HG03095 (cell line): ENCODE measurements at regions not wholly inside any gene's neighbourhood (a gene's known extent, or its start where the extent isn't known, plus 50 kb on each side); places are given as distances from the start of the nearest gene placed in this dataset.
"Not testable (repeated sequence)": the region's sequence is repeated elsewhere in the genome, so short reads cannot be mapped to it uniquely, and the experiment has no call there.

Source experiments
- ATAC-seq: cut with Tn5 transposase; IDR thresholded peaks from one replicate; pipeline ENCODE4 v1.9.1; 2021; ENCODE audit warnings: moderate library complexity; ENCODE audit not compliant: unreplicated experiment

- no peak for ATAC-seq
Observed at GRCh38 chr20:48411919-48412522, 415.8 kb downstream of the PREX1 start.

GRCh38 chr20:48411245-48411644 lies 416.6 kb downstream of the PREX1 start:
- ATAC-seq, result no peak

DNA sequence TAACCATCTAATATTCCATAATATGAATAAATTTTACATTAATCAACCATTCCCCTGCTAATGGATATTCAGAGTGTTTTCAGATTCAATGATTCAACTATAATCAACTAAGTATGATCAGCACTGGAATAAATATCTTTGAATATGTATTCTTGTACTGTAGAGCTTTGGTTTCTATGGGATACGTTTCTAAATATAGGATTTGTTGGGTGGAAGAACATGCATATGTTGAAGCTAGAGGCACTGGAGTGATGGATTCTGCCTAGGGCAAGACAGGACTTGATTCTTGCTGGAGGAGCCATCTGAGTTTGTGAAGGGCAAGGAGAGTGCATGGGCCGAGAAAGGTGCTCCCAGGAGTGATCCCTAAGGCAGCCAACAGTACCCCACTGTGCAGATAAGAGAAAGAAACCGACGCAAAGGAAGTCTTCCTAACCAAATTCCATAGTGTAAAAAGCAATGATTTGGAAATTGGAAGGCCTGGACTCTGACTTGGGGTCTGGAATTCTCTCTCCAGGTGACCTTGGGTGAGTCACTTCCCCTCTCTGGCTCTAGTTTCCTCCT lies 418.7 kb downstream of the PREX1 start:
- ATAC-seq, result no peak

DNA sequence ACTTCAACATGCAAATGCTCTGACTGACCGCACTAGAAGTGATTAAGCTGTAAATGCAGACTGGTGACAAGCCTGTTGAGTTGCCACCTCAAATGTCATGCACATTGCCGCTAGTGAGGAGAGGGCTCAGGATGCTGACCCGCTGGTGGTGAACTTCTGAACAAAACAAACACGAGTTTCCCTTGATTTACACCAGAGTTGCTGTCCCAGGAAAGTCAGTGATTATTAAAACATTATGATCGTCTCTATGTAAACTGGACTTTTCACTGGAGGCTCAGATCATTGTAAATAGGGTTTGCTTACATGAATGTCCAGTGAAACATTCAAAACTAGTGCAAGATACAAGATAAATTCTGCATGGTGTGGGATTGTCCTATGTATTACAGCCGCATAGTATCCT lies 420.1 kb downstream of the PREX1 start:
- no peak for ATAC-seq

- ATAC-seq, result no peak
Observed at GRCh38 chr20:48406912-48407340, 420.9 kb downstream of the PREX1 start.

DNA sequence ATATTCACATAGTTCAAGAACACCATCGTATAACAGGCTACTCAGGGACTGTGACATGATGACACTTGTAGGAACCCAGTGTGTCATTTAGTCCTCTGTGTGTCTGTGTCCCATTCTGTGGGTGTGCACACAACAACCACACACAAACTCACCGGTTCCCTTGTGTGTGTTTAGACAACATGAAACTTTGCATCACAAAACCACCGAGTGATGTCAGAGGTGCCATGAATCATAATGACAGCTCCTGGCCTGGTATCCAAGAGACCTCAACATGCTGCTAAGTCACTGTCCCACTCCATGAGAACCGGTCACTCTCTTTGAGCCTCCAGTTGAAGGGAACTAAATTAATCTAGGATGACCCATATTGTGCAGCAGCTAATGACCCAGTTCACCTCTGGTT lies 421.3 kb downstream of the PREX1 start:
- ATAC-seq, result no peak

- no peak for ATAC-seq
Observed at GRCh38 chr20:48405909-48406308, 421.9 kb downstream of the PREX1 start.

DNA sequence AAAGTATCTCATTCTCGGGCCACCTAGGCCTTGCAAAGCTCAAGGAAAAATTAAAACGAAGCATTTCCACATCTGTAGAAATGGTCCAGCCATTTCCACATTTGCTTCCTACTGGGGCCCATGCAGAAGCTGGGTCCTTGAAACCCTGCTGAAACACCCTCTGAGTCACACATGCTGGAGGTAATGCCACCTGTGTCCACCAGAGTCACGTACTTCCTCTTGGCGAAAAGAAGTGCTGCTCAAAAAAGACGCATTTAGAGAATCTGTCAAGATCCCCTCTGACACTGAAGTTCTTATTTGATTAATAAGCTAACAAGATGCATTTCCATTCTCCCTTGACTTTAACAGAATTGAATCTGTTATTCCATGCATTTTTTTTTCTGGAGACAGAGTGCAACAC lies 423.2 kb downstream of the PREX1 start:
- ATAC-seq, result no peak

DNA sequence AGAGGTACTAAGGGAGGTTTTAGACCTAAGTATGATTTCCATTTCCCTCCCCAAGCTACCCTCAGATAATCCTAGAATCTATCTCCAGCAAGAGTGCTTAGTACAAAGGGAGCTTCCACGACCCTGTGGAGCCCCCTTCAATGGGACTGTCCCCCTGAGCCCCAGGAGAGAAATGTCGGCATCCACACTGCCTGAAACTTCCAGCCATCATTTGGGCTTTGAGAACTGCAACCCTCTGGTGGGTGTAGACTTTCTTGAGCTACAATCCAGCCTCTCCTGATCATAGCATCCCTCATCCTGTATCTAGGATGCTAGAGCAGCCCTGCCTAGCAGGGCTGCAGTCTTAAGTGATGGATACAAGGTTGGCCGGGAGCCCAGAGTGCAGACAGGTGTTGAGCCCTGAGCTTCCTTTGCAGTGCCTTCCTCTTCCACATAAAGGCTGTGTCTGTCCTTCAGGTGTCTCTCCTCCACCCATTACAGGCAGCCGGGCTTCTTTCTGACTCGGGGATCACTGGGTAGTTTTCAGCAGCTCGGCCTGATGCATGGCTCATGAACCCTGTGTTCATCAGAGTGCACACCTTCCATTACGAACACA lies 424.5 kb downstream of the PREX1 start:
- ATAC-seq, result no peak

- ATAC-seq, result no peak
Observed at GRCh38 chr20:48401359-48401758, 426.4 kb downstream of the PREX1 start.

DNA sequence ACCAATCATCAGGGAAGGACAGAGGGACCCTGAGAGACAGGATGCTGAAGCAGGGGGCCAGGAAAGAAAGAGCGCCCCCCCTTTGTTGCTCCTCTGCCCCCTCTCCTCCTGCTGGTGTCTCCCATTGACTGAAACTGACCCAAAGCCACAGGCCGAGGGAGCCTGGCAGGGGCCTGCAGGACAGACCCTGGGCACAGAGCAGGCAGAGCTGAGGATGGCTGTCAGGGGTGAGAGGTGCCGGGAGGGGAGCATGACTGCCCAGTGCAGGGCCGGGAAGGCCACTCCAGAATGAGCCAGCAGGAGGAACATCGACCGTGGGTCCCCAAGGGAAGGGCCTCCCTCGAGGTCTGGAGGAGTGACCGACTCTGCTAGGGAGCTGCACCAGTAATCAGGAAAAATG lies 427.8 kb downstream of the PREX1 start:
- no peak for ATAC-seq

DNA sequence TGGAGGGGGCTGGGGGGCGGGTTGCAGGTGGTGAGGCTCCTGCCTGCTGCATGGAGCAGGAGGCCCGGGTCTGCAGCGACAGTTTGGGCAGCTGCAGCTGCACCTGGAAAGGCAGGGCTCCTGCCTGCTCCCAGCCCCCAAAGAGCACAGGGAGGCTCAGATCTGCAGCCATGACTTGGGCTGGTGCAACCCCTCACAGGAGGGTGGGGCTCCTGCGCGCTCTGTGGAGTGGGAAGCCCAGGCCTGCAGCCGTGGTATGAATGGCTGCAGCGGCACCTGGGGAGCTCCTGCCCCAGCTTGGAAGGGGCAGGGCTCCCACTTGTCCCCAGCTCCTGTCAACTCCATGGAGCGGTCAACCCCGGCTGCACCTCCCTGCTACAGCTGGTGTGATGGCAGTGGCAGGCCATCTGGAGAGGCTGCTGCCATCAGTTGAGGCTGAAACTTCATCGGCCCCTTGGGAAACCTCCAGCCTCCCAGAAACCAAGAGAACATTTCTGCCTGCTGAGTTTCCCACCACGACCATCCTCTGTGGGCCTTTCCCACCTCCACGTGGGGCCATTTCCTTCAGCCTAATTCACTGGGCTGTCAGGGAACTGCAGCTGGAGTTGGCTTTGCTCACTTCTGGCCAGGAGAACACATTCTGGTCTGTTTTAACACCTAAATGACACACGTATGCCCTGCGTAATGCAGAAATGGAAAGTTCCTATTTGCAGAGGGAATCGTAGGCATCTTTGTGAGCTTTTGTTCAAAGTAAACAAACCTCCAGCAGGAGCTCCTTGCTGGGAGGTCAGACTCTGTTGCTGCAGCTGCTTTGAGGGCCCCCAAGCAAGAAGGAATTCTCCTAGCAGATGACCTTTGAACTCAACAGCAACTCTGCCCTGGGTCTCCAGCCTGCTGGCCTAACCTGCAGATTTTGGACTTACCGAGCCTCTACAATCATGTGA lies 429.0 kb downstream of the PREX1 start:
- ATAC-seq, result no peak

- not testable (repeated sequence) for ATAC-seq
Observed at GRCh38 chr20:48396981-48397861, 430.6 kb downstream of the PREX1 start.

- no peak for ATAC-seq
Observed at GRCh38 chr20:48395816-48396546, 431.8 kb downstream of the PREX1 start.

DNA sequence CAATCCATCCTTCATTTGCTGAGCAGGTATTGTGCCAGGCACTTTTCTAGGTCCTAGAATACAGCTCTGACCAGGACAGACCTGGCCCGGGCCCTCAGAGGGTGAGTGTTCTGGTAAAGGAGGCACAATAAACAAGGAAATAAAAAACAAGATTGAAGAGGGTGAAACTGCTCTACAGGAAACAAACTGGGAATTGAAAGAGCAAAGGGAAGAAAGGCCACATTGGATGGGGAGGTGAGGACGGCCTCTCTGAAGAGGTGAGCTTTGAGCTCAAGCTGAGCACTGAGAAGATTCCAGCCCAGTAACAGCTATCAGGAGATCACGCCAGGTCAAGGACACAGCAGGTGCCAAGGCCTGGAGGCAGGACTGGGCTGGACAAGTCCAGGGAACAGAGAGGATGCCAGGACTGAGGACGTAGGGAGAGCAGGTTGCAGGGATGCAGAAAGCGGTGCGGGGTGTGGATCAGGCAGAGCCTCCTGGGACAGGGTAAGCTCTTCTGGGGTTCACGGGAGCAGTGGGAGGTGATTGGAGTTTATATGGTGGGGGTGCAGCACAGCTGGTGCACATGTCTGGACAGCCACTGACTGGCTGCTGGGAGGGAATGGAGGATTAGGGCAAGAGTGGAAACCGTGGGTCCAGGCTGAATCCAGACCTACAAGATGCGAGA lies 433.3 kb downstream of the PREX1 start:
- no peak for ATAC-seq

GRCh38 chr20:48393737-48394314 lies 434.0 kb downstream of the PREX1 start:
- ATAC-seq, result no peak

- ATAC-seq, result no peak
Observed at GRCh38 chr20:48393311-48393685, 434.5 kb downstream of the PREX1 start.

DNA sequence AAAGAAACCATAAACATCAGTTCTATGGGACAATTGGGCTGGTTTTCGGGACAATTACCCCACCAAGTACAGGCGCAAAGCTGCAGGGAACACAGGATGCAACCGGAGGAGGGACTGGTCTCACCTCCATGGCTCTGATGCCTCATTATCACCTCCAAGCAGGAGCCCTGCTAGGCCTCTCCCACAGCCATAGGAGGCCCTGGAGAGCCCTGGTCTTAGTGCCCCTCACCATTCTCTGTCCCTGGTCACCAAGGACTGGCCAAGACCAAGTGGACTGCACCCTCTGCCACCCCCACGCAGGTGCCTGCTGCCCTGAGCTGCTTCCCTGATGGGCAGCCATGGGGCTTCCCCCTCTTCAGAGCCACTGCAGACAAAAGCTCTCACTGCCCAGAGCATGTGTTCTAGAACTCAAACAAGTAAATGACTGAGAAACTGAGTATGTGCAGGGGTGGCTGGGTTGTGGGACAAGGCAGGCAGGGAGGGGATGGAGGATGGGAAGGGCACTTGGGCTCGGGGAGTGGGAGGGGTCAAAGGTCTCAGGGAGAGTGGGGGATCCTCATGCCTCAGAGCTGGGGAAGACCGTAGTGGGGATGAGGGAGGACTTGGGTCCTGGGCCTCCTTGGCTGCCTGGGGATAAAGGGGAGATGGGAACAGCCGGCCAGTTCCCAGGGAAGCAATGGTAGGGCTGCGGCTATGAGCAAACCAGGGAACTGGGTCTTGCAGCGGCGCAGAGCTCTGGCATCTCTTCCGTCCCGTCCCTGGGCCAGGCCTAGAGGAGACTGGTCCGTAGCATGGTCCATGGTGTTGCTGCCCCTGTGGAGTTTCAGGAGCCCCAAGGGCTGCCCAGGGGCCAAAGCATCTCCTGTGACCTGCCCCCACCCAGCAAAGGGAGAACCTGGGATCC lies 435.1 kb downstream of the PREX1 start:
- ATAC-seq, result no peak
